HK-2 (cell line): ENCODE measurements at regions not wholly inside any gene's neighbourhood (a gene's known extent, or its start where the extent isn't known, plus 50 kb on each side); places are given as distances from the start of the nearest gene placed in this dataset.
"Not testable (repeated sequence)": the region's sequence is repeated elsewhere in the genome, so short reads cannot be mapped to it uniquely, and the experiment has no call there.

ENCODE experiments used
- DNase-seq: peaks from one replicate; pipeline ENCODE4 v3.0.0-alpha.2; 2018; ENCODE audit not compliant: unreplicated experiment

DNA sequence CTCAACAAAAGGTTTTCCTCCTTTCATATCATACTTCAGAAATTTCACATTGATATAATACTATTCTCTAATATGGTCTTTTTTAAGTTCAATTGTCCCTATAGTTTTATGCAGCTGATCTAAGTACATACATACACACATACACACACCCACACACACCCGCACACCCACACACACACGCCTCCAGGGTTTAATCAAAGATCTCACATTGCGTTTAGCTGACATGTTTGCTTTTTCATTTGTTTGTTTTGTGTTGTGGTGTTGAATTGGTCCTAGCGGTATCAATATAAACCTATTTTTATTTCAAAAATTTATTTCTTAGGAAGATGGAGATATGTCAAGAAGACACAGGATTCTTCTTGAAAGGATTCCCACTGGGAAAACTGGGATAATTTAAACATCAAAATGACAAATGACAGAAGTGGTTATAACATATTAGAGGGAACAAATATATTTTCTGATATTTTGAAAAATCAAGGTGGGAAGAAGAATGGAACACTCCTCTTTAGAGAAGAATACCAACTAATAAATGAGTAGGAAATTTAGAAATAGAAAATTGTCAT, 434.9 kb upstream of the SLC30A5 start:
- DNase-seq, result no peak

DNA sequence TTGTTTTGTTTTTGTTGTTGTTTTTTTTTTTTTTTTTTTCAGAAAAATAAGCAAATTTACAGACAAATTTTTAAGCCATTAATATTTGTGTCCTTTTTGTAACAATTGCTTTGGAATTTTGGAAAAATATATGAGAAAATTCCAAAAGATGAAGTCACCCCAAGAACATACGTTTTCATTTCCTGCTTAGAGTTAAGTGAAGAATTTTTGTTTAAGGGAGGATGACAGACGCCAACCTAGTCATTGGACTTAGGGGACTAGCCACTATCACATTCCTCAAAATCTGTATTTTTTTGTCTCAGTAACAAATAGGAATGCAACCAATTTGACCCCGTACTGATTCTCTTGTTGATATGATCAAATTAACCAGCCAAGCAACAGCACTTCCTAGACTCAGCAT, 433.9 kb upstream of the SLC30A5 start:
- DNase-seq, result no peak

DNA sequence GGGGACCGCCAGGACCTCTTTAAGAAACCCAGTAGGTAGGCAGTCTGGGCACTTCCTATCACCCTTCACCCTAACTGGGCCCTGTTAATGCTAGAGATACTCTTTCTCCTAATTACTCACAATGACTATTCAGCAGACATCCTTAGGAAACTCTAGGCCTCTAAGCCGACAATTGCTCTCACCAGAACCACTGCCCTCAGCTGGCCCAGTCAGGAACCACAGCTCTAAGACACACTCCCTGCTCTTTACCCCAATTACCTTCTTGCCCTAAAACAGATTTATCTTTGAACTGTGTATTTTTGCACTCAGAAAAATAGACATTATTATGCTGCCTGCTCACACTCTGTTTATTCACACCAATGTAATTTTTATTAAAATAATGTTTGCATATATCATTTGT, 432.6 kb upstream of the SLC30A5 start:
- DNase-seq, result no peak

DNA sequence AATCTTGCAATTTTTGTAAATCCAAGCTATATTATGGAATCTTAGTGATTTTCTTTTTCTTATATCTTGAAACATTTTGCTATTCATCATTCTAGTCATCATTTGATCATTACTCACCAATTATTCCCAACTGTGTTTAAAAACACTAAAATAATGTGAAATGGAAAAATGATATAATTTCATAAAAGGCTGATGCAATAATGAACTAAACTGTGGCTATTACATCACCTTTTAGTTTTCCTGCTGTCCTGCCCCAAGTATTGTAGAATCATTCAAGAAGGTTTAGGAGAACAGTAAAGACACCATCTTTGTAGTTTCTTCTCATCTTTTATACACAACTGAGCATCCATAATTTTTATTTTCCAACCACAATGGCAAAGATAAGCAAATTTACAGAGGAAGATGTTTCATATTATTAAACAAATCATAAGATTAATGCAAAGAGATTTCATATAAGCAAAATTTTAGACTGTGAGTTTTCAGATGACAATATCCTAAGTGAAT, 431.0 kb upstream of the SLC30A5 start:
- DNase-seq, result no peak

DNA sequence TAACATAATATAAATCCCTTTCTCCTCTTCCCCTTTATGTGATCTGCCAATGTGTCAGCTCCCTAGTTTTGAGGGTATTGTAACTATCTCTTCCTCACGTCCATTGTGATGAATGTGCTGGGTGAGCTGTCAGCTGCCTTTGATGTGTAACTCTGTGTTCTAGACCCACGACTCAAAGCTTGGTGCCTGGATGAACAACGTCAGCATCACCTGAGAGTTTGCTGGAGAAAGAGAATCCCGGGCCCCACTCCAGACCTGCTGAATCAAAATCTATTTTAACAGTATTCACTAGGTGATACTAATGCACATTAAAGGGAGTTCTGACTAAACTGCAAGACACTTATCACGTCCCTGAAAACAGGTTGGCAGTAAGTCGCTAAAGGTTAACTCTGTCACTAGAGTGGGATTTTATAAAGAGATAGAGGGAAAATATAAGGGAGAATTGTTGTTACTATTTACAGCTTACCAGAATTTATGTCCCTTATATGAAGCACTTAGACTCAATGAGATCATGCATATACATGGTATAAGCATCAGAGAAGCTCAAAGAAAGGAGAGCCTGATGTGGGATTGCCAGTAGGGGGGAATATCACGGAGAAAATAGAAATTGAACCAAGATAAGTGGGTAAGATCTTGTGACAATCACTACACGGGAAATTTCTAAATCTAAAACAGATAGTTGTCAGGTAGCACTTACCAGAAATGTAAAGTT, 423.8 kb upstream of the SLC30A5 start:
- no peak for DNase-seq

DNA sequence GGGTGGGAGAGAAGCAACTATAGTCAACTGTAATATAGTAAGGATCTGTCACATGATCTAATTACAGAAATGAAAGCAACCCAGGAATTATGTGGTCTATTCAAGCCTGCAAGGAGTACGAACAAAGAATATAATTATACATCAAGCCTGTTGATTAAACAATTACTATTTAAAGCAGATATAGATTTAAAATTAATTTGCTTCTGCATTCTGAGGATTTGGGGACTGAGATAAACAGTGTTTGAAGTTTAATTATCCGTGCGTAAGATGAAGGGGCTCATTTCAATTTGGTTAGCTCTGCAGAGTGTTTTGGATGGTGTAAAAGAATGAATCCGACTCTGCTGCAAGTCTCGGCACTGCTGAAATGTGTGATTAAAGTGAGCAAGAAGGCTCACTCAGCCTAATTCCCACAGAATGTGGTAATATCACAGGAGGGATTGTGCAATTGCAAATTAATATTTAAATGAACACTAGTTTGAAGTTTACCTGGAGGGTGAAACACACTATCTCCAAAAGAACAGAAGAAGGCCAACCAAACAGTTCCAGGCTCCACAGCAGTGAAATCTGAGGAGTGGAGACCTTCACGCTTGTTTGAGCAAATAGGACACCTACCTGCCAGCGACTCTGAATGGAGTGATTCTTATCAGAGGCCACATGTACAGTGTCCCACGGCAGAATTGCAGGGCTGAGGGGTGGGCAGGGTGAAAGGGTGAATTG, 420.6 kb upstream of the SLC30A5 start:
- DNase-seq, result no peak

DNA sequence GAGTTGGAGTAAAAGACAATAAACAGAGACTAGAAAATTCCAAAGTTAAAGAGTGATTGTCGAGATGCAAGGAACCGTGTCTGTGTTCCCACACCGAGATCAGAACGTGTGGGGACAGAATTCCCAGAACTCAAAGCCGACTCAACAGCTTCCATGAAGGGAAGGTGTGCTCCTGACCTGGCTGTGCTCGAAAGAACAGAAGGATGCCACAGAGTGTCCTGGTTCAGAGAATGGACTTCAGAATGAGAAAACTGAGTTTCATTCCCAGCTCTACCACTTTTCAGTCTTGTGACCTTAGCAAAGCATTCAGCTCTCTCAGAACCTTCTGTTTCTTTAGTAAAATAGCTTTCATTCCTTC, 420.0 kb upstream of the SLC30A5 start:
- no peak for DNase-seq

DNA sequence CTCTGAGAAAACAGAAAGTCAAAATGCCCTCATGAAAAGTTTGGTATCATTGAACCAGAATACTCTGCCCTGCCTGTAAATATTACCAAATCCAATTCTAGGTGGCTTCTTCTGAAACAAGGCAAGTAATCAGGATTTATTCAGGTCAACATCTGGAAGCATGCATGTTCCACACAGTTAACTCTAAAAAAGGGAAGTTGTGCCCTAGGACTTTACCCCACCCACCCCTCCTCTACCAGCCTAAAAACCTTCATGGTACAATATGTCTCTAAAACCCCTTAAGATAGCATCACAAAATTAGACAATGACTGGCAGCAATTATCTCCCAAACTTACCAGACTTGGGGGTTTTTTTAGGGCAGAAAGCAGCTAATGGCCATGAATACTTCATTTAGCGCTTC, 414.8 kb upstream of the SLC30A5 start:
- DNase-seq, result no peak

DNA sequence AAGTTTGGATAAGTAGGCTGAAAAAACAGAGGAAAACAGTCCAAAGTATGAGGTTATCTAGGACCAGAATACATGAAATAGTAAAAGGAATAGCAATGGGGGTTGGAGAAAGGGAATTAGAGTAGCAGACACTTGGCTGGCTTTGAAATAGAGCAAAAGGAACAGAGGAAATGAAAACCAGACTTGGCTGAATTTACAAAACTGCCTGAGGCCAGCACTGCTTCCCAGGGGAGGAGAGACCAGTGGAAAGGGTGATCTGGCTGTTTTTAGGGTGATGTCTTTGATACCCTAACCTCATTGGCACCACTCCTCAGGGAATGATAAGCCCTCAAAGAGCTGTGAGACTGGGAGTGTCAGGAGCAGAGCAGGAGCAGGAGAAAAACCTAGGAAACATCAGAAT, 413.4 kb upstream of the SLC30A5 start:
- no peak for DNase-seq

DNA sequence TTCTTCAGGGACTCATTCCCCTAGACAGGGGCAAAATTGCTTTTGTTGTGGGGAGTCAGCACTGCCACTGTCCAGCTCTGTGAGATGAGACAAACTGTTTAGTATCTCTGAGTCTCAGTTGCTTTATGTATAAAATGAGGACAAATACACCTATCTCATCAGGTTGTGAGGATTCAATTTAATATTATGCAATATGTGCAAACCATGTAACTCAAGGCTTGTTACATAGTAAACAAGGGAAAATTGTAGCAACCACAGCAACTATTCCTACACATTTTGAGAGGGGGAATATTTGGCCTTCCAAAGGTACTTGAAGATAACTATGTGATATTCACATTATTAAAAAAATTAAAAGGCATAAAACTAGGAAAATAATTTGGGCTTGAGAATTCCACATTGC, 411.9 kb upstream of the SLC30A5 start:
- DNase-seq, result no peak

DNA sequence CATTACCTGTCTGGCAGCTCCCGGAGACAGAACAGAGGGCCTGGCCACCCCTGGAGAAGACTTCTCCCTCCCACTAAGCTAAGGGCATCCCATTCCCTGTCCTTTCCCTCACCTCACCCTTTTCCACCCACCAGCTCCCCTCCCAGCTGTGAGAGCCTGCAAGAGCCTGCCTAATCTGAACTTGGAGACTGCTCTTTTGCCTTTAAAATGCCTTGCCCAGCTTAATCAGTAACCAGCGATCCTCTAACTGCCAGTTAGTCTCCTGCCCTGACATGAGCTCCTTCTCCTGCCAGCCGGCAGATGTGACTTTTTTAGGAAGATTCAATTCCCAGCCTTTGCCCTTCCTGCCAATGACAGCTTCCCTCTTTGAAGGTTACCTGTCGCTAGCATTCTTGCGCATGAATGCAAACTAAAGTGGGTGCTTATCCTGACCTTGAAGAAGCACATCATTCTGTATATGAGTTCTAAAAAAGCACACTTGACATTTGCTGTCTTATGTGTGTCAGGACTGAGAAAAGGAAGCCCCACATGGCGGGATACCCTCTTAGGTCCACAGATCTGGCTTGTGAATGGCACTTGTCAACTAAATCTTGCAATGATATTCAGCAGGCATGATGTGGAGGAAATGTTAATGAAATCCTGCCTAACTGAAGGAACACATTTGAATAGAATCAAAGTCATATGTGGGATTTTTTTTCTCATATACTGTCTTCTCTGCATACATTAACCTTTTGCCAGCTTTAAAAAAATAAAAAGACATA, 411.2 kb upstream of the SLC30A5 start:
- DNase-seq, result peak; percentile 24

DNA sequence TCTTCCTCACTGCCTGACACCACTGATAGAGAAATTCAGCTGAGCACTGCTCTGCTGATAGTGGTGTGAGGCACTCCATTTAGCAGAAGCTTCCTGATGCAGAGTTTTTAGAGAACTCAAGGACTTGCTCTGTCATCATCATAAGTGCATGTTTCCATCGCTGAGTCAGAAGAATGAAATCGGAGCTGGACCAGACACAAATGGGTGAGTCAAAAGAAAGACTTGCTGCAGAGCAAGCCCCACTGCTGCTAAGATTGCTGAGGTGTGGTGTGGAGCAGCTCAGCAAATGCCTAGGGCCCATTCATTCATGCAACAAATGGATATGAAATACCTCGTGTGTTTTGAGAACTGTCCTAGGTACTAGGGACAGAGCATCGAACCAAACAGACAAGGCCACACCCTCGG, 410.2 kb upstream of the SLC30A5 start:
- DNase-seq, result peak; percentile 73

DNA sequence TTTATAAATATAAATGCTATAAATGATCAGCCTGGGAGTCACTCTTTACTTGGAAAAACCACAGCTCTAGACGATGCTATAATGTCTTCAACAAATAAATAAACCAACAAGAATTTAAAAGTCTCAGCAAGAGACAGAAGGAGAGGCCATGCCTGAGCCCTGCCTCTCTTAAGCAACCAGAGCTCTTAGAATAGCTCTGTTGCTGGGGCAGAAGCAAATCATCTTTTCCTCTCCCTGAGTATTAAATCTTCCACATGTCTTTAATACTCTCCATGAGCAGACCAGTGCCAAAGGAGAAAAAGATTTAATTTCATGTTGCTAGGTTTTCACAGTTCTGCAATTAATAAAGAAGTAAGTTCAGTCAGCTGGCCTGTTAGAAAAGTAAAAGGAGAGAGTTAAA, 408.0 kb upstream of the SLC30A5 start:
- DNase-seq, result no peak

DNA sequence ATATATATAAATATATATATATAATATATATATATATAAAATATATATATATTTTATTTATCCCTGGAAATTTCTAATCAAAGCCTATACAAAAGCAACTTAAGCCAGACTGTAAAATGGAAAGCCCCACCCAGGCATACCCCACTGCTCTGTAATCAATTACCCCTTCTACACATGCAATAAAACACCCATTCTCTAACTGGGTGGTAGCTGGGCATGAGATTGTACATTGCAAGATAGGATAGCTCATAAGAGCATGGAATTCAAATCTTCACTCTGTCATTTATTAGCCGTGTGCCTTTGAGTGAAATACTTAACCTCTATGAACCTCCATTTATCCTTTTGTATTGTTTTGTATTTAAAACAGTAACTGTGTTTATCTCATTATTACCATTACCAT, 405.3 kb upstream of the SLC30A5 start:
- no peak for DNase-seq

DNA sequence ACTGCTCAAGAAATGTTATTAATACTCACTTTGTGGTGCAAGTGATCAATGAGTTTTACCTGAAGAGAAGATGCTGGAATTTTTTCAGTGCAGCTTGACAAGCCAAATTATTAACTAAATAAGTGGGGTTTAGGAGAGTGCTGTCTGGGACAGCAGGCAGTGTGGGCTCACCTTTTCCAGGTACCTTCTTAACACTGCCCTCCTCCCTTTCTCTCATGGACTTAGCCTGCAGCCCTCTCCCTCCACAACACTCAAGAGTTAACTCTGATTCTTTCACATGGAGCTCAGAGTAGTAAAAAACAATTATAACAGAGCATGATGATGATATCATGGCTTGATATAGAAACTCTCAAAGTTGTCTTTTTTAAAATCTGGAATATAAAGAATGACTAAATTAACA, 404.8 kb upstream of the SLC30A5 start:
- DNase-seq, result no peak

DNA sequence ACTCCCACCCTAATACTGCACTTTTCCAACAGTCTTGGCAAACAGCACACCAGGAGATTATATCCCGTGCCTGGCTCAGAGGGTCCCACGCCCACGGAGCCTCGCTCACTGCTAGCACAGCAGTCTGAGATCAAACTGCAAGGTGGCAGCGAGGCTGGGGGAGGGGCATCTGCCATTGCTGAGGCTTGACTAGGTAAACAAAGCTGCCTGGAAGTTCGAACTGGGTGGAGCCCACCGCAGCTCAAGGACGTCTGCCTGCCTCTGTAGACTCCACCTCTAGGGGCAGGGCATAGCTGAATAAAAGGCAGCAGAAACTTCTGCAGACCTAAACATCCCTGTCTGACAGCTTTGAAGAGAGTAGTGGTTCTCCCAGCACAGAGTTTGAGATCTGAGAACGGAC, 401.9 kb upstream of the SLC30A5 start:
- not testable (repeated sequence) for DNase-seq

DNA sequence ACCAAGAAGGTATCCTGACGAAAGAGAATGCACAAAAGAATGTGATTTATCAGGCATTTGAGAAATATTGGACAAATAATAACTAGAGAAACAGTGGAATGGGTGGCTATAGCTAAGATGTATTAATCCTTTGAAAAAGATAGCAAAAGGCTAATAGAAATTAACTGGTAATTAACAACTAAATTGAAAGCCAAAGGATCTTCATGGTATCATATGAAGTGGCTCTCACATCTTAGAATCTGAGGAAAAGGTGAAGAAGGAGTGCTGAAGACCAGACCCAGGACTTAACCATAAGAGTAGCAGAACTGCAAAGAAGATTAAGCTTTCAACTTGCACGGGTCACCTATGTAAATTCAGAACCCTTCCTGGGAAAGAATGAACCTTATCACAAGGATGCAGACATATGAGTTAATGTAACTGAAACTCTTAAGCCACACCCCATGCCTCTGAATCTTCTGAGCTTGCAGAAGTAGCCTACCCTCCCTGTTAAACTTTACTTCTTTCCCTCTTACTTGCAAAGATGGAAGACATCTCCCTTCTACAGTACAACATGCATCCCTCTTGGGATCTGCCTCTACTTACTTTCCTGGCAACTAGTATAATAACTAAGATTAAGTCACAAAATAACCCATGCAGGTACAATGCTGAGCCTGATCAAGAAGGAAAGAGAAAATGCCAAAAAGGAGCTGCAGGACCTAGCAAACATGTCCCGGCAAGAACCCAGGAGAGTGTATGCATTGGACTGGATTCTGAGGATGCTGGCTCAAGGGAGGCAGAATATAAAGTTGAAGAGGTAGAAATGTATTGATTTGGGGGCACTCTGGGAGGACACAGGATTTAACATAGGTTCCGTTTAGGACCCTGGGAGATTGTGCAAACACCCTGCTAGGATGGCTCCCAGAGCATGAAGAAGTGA, 395.5 kb upstream of the SLC30A5 start:
- no peak for DNase-seq

DNA sequence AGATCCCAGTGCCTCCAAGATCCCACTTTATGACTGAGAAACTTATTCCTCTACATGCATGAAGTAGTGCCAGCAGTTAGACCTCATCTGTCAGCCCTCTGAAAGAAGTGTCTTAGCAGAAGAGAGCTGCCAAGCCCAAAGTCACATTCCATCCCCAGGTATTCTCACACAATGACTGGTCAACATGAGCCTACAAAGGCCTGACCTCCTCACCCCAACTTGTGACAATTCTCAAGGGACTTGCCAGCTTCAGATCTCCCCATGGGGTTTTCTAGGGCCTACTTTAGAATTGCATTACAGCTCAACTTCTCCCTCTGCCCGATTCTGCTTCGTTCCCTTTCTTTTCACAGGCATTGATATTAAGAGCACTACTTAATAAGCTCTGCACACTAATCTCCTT, 393.8 kb upstream of the SLC30A5 start:
- DNase-seq, result no peak

DNA sequence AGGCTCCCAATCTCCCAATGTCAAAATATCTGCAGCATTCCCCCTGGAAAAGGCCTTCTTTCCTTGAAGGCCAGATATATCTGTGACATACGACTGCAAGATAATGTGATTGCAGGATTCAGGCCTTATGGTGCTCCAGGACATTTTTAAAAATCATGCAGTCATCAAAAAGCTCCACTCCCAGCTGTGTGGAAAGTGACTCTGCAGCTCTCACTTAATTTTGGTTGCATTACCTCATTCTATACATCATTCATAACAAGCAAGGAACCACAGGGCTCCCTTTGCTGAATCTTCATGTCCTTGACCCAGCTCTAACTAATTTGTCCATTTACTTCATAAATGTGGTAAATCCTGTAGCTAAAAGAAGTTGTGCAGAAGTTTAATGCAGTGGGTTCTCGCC, 386.2 kb upstream of the SLC30A5 start:
- no peak for DNase-seq

DNA sequence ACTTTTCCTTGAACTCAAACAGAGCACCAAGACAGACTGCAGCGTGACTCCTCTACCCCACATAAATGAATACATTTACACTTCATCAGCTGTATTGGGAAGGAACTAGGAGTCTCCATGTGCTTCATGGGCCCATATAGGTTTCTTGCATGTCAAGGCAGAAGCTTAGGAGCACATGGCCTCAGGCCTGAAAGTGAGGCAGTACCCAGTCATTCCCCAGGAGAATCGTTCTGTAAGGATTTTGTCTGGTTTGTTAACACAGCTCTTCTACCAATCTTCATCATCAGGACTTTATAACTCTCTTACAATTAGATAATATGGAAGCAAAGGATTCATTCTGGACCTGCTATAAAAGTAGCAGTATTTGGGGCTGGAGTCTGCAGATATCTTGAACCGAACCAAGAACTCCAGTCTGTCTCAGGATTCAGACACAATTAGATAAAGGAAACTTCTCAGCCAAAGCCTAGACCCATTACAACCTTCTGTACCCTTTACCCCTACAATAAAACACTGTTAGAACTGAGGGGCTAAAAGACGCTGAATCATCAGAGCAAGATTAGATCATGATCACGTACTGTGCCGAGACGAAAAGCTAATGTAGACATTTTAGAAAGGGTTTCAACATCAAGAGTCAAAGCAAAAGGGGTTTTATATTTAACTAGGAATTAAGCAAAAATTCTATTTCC, 385.5 kb upstream of the SLC30A5 start:
- DNase-seq, result no peak

DNA sequence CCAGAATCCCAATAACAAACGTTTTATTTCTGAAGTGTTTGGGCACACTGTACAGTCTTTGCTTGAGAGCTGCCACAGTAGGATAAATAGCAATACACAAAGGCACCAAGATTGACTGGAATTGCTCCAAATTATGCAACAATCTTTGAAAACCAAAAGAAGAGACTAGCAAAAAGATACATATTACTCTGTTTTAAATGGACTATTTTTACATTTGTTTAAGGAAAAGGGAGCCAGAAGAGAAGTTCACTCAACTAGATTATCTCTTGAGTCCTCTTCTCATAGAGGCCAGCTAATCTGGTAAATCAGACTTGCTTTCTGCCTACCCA, 385.0 kb upstream of the SLC30A5 start:
- DNase-seq, result no peak
